Mesodermal cell (in vitro differentiated cells): ENCODE measurements at regions not wholly inside any gene's neighbourhood (a gene's known extent, or its start where the extent isn't known, plus 50 kb on each side); places are given as distances from the start of the nearest gene placed in this dataset.
"Not testable (repeated sequence)": the region's sequence is repeated elsewhere in the genome, so short reads cannot be mapped to it uniquely, and the experiment has no call there.

Experiments
- H3K27ac ChIP-seq: 2 replicates; pipeline ENCODE4 v1.7.0; 2013; ENCODE audit warnings: mild to moderate bottlenecking, low read depth, low read length, moderate library complexity; ENCODE audit not compliant: severe bottlenecking
- H3K36me3 ChIP-seq: 2 replicates; pipeline ENCODE4 v1.7.1; 2013; ENCODE audit warnings: mild to moderate bottlenecking, low read length, moderate library complexity; ENCODE audit not compliant: control insufficient read depth, insufficient read depth
- H3K4me1 ChIP-seq: one replicate; pipeline ENCODE4 v1.7.1; 2013; ENCODE audit warnings: mild to moderate bottlenecking, low read length; ENCODE audit not compliant: insufficient read depth, control insufficient read depth, poor library complexity, severe bottlenecking
- H3K4me3 ChIP-seq: 2 replicates; pipeline ENCODE4 v1.7.0; 2013; ENCODE audit warnings: low read length, control low read depth, mild to moderate bottlenecking; ENCODE audit not compliant: insufficient read depth, poor library complexity, severe bottlenecking; ENCODE audit errors: extremely low read depth
- H3K9me3 ChIP-seq: 2 replicates; pipeline ENCODE4 v1.7.1; 2013; ENCODE audit warnings: mild to moderate bottlenecking, low read length, moderate library complexity; ENCODE audit not compliant: control insufficient read depth
- WGBS, 2 experiments: methylation state at CpG; one replicate each; pipeline ENCODE4 v1.1.5; 2013; ENCODE audit warnings: missing lambda C conversion rate in 2 of 2; ENCODE audit not compliant: insufficient coverage in 2 of 2; 5-methylcytosine and 5-hydroxymethylcytosine counted together

DNA sequence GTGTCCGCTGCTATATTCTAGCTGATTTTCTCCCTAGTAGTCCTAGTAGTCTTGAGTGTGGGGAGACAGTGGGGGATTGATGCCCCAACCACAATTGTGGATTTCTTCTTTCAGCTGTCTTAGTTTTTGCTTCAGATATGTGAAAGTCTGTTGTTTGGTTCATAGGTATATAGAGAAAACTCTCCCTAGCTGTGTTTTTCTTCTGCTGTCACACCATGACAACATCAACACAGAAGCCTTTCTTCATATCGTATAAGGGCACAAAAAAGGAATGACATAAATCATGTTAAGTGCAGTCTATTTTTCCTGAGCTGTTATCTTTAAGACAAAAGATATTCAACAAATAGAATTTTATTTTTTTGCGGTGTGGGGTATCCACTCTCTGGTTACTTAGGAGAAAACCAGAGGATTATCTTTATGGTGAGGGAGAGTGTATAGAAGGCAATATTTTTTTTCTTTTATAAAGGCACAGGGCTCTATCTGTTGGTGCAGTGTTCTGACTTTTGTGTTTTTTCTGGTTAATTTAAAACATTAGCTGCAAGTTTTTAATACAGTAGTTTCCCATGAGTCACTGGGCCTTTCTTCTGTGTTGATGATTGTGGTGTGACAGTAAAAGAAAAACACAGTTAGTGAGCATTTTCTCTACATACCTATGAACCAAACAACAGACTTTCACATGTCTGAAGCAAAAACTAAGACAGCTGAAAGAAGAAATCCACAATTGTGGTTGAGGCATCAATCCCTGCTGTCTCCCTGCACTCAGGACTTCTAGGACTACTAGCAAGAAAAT is 139.3 kb upstream of the PLGLB2 start:
- H3K27ac ChIP-seq, H3K4me3 ChIP-seq, H3K9me3 ChIP-seq, H3K36me3 ChIP-seq, H3K4me1 ChIP-seq: not testable (repeated sequence)
- no CpG with 5 or more reads among the region's 3 CpGs for WGBS, 2 experiments

DNA sequence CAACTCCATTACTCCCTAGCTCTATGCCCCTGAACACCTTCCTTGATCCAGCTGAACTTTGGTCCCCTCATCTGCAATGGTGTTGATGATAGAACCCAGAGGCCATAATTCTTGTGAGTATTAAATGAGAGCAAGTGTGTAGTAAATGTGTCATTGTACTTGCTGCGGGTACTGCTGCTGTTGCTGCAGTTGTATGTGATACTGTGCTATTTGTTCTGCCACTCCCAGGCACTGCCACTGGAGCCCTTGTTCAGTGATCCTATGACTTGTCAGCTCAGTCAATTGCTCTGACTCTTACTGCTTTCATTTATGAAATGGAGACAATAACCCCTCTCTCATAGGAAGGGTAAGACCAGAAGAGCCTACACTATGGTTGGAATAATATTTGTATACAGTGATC is 136.9 kb upstream of the PLGLB2 start:
- not testable (repeated sequence) for H3K9me3 ChIP-seq, H3K4me1 ChIP-seq, H3K4me3 ChIP-seq, H3K27ac ChIP-seq, H3K36me3 ChIP-seq
- WGBS, 2 experiments, result no CpG with 5 or more reads among the region's 1 CpG

DNA sequence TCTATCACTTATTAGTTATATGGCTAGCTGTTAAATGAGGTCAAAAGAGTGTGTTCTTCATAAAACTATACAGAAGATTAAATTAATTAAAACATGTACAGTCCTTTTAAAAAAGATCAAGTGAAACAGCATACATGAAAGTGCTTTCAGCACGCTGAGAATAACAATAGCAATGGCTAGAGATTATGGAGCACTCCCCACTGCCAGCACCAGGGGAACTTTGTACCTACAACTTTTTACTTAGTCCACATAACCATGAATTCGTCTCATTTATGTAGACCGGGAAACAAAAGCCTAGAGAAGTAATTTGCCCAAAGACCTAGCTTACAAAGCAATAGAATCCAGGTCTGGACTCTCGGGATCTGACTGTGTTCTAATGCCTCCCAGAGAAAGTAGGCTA is 136.5 kb upstream of the PLGLB2 start:
- H3K27ac ChIP-seq, H3K4me3 ChIP-seq, H3K9me3 ChIP-seq, H3K36me3 ChIP-seq, H3K4me1 ChIP-seq: not testable (repeated sequence)
- no CpG with 5 or more reads among the region's 4 CpGs for WGBS, 2 experiments

DNA sequence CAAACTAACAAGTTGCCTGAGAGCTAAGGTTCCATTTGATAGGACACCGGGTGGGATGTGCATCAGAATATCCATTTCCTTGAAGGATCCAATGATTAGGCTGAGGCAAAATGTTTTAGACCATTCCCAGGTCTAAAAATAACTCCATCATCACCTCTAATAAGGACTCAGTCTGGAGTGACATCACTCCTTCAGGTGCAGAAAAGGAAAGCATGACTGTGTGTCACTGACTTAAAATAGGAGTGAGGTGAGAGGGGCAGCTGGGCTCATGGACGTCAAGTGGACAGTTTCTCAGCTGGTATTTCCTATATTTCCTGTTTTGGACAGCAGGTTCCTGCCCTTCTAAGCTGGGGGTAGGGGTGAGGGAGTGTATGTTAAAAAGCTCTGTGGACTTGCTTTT is 135.9 kb upstream of the PLGLB2 start:
- not testable (repeated sequence) for H3K36me3 ChIP-seq, H3K4me3 ChIP-seq, H3K9me3 ChIP-seq, H3K4me1 ChIP-seq, H3K27ac ChIP-seq
- no CpG with 5 or more reads among the region's 2 CpGs for WGBS, 2 experiments

DNA sequence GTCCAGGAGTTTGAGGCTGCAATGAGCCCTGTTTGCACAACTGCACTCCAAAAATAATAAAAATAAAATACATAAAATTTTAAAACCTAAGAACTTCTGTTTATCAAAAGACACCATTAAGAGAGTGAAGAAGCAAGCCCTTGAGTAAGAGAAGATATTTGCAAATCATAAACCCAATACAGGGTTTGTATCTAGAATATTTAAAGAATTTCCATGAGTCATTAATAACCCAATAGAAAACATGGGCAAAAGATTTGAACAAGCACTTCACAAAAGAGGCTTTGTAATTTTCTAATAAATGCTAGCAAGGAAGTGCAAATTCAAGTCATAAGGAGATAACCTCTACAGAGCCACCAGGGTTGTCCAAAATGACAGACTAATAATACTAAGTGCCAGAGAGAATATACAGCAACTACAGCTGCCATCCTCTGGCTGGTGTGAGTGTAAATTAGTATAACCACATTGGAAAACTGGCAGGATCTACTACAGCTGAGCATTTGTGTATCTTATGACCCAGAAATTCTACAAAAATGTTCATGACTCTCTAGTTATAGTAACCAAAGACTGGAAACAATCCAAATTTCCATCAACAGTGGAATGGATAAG is 133.0 kb upstream of the PLGLB2 start:
- not testable (repeated sequence) for H3K4me1 ChIP-seq, H3K27ac ChIP-seq, H3K36me3 ChIP-seq, H3K4me3 ChIP-seq, H3K9me3 ChIP-seq

DNA sequence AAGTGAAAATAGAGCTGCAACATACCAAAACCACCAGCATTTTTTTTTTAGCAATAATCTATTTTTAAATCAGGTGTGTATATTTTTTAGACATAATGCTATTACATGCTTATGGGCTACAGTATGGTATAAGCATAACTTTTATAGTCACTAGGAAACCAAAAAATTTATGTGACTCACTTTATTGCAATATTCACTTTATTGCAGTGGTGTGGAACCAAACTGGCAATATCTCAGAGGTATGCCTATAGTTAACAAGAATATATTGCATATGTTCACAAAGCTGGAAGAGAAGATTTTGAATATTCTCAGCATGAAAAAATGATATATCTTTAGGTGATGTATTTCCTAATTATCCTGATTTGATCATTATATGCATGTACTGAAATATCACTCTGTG is 128.8 kb upstream of the PLGLB2 start:
- H3K9me3 ChIP-seq, H3K4me3 ChIP-seq, H3K27ac ChIP-seq, H3K4me1 ChIP-seq, H3K36me3 ChIP-seq: not testable (repeated sequence)

DNA sequence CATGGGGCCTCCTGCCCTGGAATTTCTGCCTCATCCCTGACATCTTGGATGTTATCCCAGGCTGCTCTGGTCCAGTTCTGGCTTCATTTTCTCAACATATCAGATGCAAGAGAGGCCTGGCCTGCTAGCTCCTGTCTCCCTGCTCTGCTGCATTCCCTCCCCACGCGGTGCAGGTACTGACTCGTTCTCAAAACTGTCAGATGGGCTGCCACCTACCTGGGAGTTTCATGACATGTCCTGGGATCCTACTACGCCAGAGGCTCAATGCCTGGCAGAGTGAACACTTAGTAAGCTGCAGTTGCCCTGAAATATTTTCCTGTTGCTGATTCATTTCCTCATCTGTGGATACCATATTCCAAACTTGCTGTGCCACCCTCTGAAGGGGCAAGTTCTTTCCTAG is 126.7 kb upstream of the PLGLB2 start:
- H3K4me3 ChIP-seq, H3K9me3 ChIP-seq, H3K36me3 ChIP-seq, H3K4me1 ChIP-seq, H3K27ac ChIP-seq: not testable (repeated sequence)
- WGBS, 2 experiments, result no CpG with 5 or more reads among the region's 4 CpGs

DNA sequence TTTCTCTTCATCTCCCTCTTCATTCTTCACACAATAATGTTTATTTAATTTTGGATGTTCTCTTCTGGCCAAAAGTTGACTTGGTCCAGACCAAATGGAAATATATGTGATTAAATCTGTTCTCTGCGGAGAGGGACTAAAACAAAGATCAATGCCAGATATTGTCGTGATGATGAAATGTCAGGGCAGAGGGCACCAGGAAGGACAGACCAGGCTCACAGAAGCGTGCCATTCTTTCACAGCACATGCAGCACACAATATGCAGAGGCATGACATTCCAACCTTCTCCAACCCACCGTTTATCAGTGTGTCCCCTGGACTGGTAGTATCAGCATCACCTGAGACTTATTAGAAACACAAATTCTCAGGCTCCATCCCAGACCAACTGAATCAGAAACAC is 125.2 kb upstream of the PLGLB2 start:
- WGBS, 2 experiments, result no CpG with 5 or more reads among the region's 4 CpGs
- H3K4me3 ChIP-seq, H3K36me3 ChIP-seq, H3K9me3 ChIP-seq, H3K27ac ChIP-seq, H3K4me1 ChIP-seq: not testable (repeated sequence)

DNA sequence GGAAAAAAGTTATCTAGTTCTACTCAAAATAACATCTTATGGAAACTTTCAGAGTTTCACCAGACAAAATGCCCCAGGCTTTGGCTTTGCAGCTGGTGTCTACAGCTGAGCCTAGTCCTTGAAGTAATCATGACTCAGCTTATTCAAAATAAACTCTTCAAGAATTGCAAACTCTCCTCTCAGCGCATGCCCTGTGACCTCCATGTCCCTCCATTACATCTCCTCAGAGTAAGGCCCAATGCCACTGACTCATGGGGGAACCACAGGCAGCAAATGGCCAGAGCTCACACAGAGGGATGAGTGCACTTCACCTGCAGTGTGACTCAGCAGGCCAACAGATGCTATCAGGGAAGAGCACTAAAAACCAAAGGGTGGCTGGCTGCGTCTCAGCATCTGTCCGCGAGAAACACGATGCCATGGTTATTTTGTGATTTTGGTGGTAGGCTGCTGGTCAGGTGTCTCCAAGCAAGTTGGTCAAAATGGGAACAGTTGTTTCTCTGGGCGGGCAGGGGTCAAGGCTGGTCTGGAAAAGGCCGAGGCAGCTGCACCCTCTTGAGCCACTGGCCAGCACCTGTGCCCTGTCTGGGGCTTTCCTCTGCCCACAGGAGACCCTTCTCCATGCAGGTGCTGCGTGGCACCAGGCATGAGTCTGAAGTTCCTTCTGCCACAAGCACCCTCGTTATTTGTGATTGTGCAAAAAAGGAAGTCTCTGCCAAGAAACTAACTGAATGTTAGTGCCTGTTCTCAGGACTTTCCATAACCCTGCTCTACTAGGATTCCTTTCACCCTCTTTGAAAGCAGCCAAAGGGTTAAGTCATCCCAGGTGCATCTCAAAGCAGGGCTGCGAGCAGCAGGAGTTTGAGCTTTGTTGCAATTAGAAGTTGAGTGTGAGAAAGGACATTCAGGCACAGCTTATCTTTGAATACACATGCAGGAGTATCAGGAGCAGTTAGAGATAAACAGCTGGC is 118.1 kb upstream of the PLGLB2 start:
- WGBS, 2 experiments, result 80 to 86% methylated on average over 4 to 5 of the region's 10 CpGs
- H3K9me3 ChIP-seq, H3K27ac ChIP-seq, H3K4me3 ChIP-seq, H3K36me3 ChIP-seq, H3K4me1 ChIP-seq: not testable (repeated sequence)

DNA sequence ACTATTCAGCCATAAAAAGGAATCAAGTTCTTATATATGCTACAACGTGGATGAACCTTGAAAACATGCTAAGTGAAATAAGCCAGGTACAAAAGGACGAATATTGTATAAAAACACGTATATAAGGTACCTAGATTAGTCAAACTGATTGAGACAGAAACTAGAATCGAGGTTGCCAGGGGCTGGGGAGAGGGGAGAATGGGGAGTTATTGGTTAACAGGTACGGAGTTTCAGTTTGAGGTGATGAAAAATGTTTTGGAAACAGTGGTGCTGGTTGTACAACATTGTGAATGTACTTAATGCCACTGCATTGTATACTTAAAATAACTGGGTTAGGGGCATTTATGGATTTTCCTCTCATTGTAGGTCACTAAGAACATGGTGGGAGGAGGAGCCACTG is 117.0 kb upstream of the PLGLB2 start:
- H3K9me3 ChIP-seq, H3K4me3 ChIP-seq, H3K4me1 ChIP-seq, H3K36me3 ChIP-seq, H3K27ac ChIP-seq: not testable (repeated sequence)
- WGBS, 2 experiments, result no CpG with 5 or more reads among the region's 5 CpGs

DNA sequence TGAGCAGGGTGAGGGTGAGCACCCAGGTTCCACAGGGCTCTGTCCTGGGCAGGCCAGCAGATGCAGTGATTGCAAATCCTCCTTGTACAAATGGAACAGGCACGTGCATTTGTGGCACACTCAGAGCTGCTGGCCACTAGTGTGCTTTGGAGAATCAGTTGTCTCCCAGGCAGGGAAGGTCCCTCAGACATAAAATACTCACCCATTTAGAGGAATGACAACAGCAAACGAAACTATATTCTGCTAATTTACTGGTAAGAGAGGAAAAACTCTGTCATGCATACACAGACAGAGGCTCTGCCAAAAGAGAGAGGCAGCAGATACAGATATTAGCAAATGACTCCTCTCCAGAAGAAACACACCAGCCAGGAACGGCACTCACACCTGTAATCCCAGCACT is 116.5 kb upstream of the PLGLB2 start:
- WGBS, 2 experiments, result no CpG with 5 or more reads among the region's 3 CpGs
- H3K36me3 ChIP-seq, H3K4me3 ChIP-seq, H3K4me1 ChIP-seq, H3K9me3 ChIP-seq, H3K27ac ChIP-seq: not testable (repeated sequence)
